GM23248 (cell line): ENCODE measurements at regions not wholly inside any gene's neighbourhood (a gene's known extent, or its start where the extent isn't known, plus 50 kb on each side); places are given as distances from the start of the nearest gene placed in this dataset.

Experiments used
- EZH2 ChIP-seq: fragments of 200-600 bp; sonication (generic); IDR thresholded peaks from 2 replicates; pipeline ENCODE4 v1.6.1; 2018; ENCODE audit warnings: antibody characterized with exemption, mild to moderate bottlenecking; ENCODE audit not compliant: insufficient read depth, poor library complexity, severe bottlenecking
- EZH2phosphoT487 ChIP-seq: fragments of 200-600 bp; sonication (generic); IDR thresholded peaks from 2 replicates; pipeline ENCODE4 v1.6.1; 2018; ENCODE audit warnings: antibody characterized with exemption, moderate library complexity, mild to moderate bottlenecking, low read depth; ENCODE audit not compliant: insufficient read depth

DNA sequence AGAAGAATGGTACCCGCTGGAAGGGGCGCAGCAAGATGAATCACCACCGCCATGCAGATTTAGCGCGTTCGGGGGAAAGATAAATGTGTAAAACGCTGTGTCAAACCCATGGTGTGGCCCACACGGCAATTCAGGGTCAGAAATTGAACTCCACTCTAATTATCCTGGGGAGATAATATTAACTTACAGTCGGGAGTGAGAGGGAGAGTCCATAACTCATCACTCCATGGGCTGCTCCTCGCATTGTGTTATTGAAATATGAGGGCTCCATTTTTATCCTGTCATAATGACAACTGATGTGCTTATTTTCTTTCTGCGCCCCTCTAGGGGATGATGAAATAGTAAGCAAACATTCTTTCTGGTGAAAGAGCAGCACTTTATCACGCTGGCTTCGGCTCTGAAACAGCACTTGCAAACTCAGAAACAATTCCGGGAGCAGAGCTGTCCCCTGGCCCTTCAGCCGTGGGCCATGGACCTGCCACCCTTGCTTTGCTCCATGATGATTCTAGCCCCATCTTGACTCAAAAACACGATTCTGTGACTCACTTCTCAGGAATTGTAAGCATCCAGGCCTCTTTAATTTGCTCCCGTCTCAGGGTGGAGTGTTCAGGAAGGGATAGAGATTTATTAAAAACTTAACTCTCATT, 431.6 kb downstream of the IRX1 start:
- TF ChIP-seq EZH2 (no peak), EZH2phosphoT487 (no peak)
